ENCODE measurements at regions not wholly inside any gene's neighbourhood (a gene's known extent, or its start where the extent isn't known, plus 50 kb on each side); places are given as distances from the start of the nearest gene placed in this dataset.

GRCh38 chr6:2449572-2449940 lies 204.2 kb upstream of the GMDS start:
- no peak for TF ChIP-seq CTCF (IDR thresholded peaks at IDR 0.05; ENCODE audit: low read depth, low read length)
- Histone ChIP-seq H3K4me1 (ENCODE audit: low read depth) (peaks cover 3% of the 10 kb centered on the region), H3K9me3 (ENCODE audit: low read depth) (no peaks in the 10 kb centered on the region), H3K27me3 (peaks cover 15% of the 10 kb centered on the region), H3K27ac (no peak overlapping the region), H3K4me3 (no peak overlapping the region), H3K36me3 (no peaks in the 10 kb centered on the region)
- no peak for DNase-seq (ENCODE audit: low read depth in 1 of 2, low spot score in 1 of 2)

GRCh38 chr6:2448826-2449571 lies 203.6 kb upstream of the GMDS start:
- Histone ChIP-seq H3K4me3 (peak overlapping the region; percentile 16), H3K27me3 (peaks cover 15% of the 10 kb centered on the region), H3K36me3 (no peaks in the 10 kb centered on the region), H3K9me3 (ENCODE audit: low read depth) (no peaks in the 10 kb centered on the region), H3K4me1 (ENCODE audit: low read depth) (peaks cover 3% of the 10 kb centered on the region), H3K27ac (no peak overlapping the region)
- TF ChIP-seq CTCF (IDR thresholded peaks at IDR 0.05; ENCODE audit: low read depth, low read length): peak; percentile 84
- DNase-seq (ENCODE audit: low read depth in 1 of 2, low spot score in 1 of 2): peak; percentile 72 to 90

GRCh38 chr6:2447931-2448330 lies 202.5 kb upstream of the GMDS start:
- Histone ChIP-seq H3K4me1 (ENCODE audit: low read depth) (peaks cover 3% of the 10 kb centered on the region), H3K36me3 (no peaks in the 10 kb centered on the region), H3K4me3 (no peak overlapping the region), H3K9me3 (ENCODE audit: low read depth) (no peaks in the 10 kb centered on the region), H3K27me3 (peaks cover 15% of the 10 kb centered on the region), H3K27ac (no peak overlapping the region)
- DNase-seq (ENCODE audit: low read depth in 1 of 2, low spot score in 1 of 2): peak in 1 of 2 donors; percentile 21
- no peak for TF ChIP-seq CTCF (IDR thresholded peaks at IDR 0.05; ENCODE audit: low read depth, low read length)

- Histone ChIP-seq H3K36me3 (no peaks in the 10 kb centered on the region), H3K4me1 (ENCODE audit: low read depth) (peaks cover 3% of the 10 kb centered on the region), H3K4me3 (no peak overlapping the region), H3K27me3 (peaks cover 15% of the 10 kb centered on the region), H3K9me3 (ENCODE audit: low read depth) (no peaks in the 10 kb centered on the region), H3K27ac (no peak overlapping the region)
- no peak for TF ChIP-seq CTCF (IDR thresholded peaks at IDR 0.05; ENCODE audit: low read depth, low read length)
- DNase-seq (ENCODE audit: low read depth in 1 of 2, low spot score in 1 of 2): no peak
Observed at GRCh38 chr6:2447318-2447920, 202.0 kb upstream of the GMDS start.

- H3K4me3 ChIP-seq: no peak overlapping the region
- H3K4me1 ChIP-seq (ENCODE audit: low read depth): no peaks in the 10 kb centered on the region
- DNase-seq (ENCODE audit: low read depth in 1 of 2, low spot score in 1 of 2): no peak
- no peaks in the 10 kb centered on the region for H3K27me3 ChIP-seq
- H3K27ac ChIP-seq: no peak overlapping the region
- TF ChIP-seq CTCF (IDR thresholded peaks at IDR 0.05; ENCODE audit: low read depth, low read length): no peak
- H3K9me3 ChIP-seq (ENCODE audit: low read depth): no peaks in the 10 kb centered on the region
- no peaks in the 10 kb centered on the region for H3K36me3 ChIP-seq
Observed at GRCh38 chr6:2441601-2442475, 196.4 kb upstream of the GMDS start.

Measured in cardiac muscle cell (in vitro differentiated cells and primary cell).